ENCODE measurements at regions not wholly inside any gene's neighbourhood (a gene's known extent, or its start where the extent isn't known, plus 50 kb on each side); places are given as distances from the start of the nearest gene placed in this dataset.

DNA sequence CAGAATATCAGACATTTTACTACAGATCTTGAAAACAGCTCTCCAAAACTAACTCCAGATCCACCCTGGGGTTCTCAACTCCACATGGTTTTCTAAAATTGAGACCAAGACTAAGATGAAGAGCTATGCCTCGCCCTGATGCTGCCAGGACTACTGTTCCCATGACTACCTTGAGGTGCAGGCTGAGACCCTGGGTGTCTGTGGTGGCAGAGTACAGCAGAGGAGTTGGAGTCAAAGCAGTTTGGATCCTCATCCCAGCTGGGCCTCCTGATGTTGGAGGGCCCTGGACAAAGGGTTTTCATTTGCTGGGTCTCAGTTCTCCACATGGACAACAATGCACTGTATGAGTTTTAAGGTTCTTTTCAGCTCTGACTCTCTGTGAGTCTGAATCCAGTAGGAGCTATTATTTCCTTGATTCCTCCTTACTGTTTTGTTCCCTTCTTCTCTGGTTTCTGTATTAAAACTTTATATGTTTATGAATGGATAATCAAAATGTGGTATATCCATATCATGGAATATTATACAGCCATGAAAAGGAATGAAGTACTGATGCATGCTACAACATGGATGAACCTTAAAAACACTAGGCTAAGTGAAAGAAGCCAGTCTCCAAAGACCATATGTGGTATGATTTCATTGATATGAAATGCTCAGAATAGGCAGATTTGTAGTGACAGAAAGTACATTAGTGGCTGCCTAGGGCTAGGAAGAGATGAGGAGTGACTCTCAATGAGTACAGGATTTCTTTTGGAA lies 93.0 kb downstream of the CPN2 start (continued):
- TF ChIP-seq HOXD13 (CRISPR knock-in tag; IDR thresholded peaks at IDR 0.05; ENCODE audit: borderline replicate concordance) (no peak), ZIC2 (tag by site-specific recombination; IDR thresholded peaks at IDR 0.05) (no peak), ZNF423 (tag by site-specific recombination; IDR thresholded peaks at IDR 0.05) (no peak)
- TF ChIP-seq, protein P1, sequence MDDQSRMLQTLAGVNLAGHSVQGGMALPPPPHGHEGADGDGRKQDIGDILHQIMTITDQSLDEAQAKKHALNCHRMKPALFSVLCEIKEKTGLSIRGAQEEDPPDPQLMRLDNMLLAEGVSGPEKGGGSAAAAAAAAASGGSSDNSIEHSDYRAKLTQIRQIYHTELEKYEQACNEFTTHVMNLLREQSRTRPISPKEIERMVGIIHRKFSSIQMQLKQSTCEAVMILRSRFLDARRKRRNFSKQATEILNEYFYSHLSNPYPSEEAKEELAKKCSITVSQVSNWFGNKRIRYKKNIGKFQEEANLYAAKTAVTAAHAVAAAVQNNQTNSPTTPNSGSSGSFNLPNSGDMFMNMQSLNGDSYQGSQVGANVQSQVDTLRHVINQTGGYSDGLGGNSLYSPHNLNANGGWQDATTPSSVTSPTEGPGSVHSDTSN (CRISPR knock-in tag; IDR thresholded peaks at IDR 0.05) = no peak

DNA sequence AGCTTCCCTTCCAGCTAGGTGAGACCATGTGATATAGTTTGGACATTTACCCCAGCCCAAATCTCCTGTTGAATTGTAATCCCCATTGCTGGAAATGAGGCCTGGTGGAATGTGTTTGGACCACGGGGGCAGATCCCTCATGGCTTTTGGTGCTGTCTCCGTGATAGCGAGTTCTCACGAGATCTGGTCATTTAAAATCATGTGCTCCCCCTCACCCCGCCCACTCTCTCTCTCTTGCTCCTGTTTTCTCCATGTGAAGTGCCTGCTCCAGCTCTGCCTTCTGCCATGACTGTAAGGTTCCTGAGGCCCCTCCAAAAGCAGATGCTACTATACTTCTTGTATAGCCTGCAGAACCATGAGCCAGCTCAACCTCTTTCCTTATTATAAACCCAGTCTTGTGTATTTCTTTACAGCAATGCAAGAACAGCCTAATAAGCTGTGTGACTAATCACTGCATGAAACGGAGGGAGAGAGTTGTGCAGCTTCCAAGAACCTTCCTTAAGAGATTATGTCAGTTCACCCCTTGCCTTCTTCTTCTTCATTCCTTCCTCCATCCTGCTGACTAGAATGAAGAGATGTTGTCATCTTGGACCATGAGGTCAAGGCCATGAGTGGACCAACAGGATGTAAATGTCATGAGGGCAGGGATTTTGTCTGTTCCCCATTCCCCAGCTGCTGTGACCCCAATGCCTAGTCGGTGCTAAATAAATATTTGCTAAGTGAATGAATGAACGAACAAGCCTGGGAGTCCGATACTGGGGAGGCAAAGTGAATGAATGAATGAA lies 91.0 kb downstream of the CPN2 start:
- Histone ChIP-seq H3K4me1 (ENCODE audit: control insufficient read depth, insufficient read depth, low read length) (no peaks in the 10 kb centered on the region), H3K4me3 (ENCODE audit: low read depth, low read length) (no peak overlapping the region), H3K9me3 (ENCODE audit: control insufficient read depth, insufficient read depth, low read depth, low read length) (no peaks in the 10 kb centered on the region), H3K36me3 (ENCODE audit: control insufficient read depth in 2 of 2, insufficient read depth in 1 of 2, low read length in 2 of 2) (no peaks in the 10 kb centered on the region), H3K27ac (ENCODE audit: extremely low read depth, low read depth, low read length) (no peak overlapping the region)
- CTCF ChIA-PET = interaction anchor here (0.5 kb wide), 1 partner anchor 10 kb away, joined by 4 read pairs; no protein-coding TSS in a partner anchor
- TF ChIP-seq ZNF10 (tag by site-specific recombination; IDR thresholded peaks at IDR 0.05) (no peak), ZFHX2 (tag by site-specific recombination; conservative IDR thresholded peaks at IDR 0.05) (0 out of 2 replicates have a peak, but pooled peaks have one; percentile 13)
- TF ChIP-seq, protein P2, sequence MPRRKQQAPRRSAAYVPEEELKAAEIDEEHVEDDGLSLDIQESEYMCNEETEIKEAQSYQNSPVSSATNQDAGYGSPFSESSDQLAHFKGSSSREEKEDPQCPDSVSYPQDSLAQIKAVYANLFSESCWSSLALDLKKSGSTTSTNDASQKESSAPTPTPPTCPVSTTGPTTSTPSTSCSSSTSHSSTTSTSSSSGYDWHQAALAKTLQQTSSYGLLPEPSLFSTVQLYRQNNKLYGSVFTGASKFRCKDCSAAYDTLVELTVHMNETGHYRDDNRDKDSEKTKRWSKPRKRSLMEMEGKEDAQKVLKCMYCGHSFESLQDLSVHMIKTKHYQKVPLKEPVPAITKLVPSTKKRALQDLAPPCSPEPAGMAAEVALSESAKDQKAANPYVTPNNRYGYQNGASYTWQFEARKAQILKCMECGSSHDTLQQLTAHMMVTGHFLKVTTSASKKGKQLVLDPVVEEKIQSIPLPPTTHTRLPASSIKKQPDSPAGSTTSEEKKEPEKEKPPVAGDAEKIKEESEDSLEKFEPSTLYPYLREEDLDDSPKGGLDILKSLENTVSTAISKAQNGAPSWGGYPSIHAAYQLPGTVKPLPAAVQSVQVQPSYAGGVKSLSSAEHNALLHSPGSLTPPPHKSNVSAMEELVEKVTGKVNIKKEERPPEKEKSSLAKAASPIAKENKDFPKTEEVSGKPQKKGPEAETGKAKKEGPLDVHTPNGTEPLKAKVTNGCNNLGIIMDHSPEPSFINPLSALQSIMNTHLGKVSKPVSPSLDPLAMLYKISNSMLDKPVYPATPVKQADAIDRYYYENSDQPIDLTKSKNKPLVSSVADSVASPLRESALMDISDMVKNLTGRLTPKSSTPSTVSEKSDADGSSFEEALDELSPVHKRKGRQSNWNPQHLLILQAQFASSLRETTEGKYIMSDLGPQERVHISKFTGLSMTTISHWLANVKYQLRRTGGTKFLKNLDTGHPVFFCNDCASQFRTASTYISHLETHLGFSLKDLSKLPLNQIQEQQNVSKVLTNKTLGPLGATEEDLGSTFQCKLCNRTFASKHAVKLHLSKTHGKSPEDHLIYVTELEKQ (tag by site-specific recombination; IDR thresholded peaks at IDR 0.05; ENCODE audit: borderline replicate concordance) = no peak
- POLR2A ChIA-PET = no interaction called here

DNA sequence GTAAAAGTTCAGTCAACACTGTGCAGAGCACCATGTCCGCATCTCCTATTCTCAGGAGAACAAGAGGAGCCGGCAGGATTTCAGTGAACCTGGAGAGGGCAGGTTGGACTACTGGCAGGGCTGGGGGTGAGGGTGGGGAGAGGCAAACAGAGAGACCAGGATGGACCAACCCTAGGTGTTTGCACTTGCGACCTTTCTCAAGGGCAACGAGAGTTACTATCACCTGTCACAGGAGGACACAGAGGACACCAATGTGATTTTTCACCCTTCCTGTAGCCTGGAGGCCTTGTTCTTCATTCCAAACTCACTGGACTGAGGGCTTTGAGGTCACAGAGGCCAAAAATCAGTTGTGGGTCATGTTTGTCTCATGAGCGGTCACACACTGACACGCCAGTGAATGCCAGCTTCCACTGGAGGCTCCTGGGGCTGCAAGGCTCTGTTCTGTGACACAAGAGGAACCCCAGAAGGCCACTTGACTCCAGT lies 89.5 kb downstream of the CPN2 start:
- Histone ChIP-seq H3K4me1 (ENCODE audit: control insufficient read depth, insufficient read depth, low read length) (no peaks in the 10 kb centered on the region), H3K36me3 (ENCODE audit: control insufficient read depth in 2 of 2, insufficient read depth in 1 of 2, low read length in 2 of 2) (no peaks in the 10 kb centered on the region), H3K9me3 (ENCODE audit: control insufficient read depth, insufficient read depth, low read depth, low read length) (no peaks in the 10 kb centered on the region), H3K4me3 (ENCODE audit: low read depth, low read length) (no peak overlapping the region), H3K27ac (ENCODE audit: extremely low read depth, low read depth, low read length) (no peak overlapping the region)
- ChIA-PET CTCF (interaction anchor here (0.7 to 2.1 kb wide), 2 partner anchors 55 to 326 kb away, joined by 3 to 6 read pairs; no protein-coding TSS in a partner anchor), POLR2A (no interaction called here)
- no peak for TF ChIP-seq ZNF664 (tag by site-specific recombination; IDR thresholded peaks at IDR 0.05)
- TF ChIP-seq, protein P3, sequence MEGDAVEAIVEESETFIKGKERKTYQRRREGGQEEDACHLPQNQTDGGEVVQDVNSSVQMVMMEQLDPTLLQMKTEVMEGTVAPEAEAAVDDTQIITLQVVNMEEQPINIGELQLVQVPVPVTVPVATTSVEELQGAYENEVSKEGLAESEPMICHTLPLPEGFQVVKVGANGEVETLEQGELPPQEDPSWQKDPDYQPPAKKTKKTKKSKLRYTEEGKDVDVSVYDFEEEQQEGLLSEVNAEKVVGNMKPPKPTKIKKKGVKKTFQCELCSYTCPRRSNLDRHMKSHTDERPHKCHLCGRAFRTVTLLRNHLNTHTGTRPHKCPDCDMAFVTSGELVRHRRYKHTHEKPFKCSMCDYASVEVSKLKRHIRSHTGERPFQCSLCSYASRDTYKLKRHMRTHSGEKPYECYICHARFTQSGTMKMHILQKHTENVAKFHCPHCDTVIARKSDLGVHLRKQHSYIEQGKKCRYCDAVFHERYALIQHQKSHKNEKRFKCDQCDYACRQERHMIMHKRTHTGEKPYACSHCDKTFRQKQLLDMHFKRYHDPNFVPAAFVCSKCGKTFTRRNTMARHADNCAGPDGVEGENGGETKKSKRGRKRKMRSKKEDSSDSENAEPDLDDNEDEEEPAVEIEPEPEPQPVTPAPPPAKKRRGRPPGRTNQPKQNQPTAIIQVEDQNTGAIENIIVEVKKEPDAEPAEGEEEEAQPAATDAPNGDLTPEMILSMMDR (tag by site-specific recombination; IDR thresholded peaks at IDR 0.05) = no peak
